Adrenal gland (tissue), 9 donors: ENCODE measurements at regions not wholly inside any gene's neighbourhood (a gene's known extent, or its start where the extent isn't known, plus 50 kb on each side); places are given as distances from the start of the nearest gene placed in this dataset.

Experiments used
- DNase-seq, 7 donors: peaks; one replicate each; pipeline ENCODE4 v3.0.0-alpha.2; 2019 to 2020
- H3K27ac ChIP-seq, 5 donors: fragments of 200-600 bp; sonication (generic) in 4 of 5; 1 replicate in 3 of 5; 2 replicates in 2 of 5; pipeline versions ENCODE4 v1.5.1 to v1.8.0; 2016 to 2020; ENCODE audit warnings: mild to moderate bottlenecking in 1 of 5
- H3K27me3 ChIP-seq: fragments of 200-600 bp; 2 replicates; pipeline ENCODE4 v1.8.0; 2021
- H3K36me3 ChIP-seq, 2 donors: fragments of 200-600 bp; replicated peaks in 1 of 2; 1 replicate in 1 of 2; 2 replicates in 1 of 2; pipeline versions ENCODE4 v1.5.1 to v1.8.0; 2018 to 2022
- H3K4me1 ChIP-seq, 2 donors: fragments of 200-600 bp; replicated peaks in 1 of 2; 1 replicate in 1 of 2; 2 replicates in 1 of 2; pipeline versions ENCODE4 v1.5.1 to v1.8.0; 2018 to 2021
- H3K4me3 ChIP-seq, 4 donors: fragments of 200-600 bp; sonication (generic) in 3 of 4; one replicate each; pipeline ENCODE4 v1.5.1; 2016 to 2018
- H3K9me3 ChIP-seq, 3 donors: fragments of 200-600 bp; sonication (generic) in 1 of 3; replicated peaks in 1 of 3; 1 replicate in 2 of 3; 2 replicates in 1 of 3; pipeline versions ENCODE4 v1.5.1 to v1.8.0; 2016 to 2021
- POLR2A ChIP-seq, 2 donors: fragments of 450-650 bp; IDR thresholded peaks; one replicate each; pipeline ENCODE4 v1.6.1; 2017; ENCODE audit warnings: antibody characterized with exemption in 2 of 2, mild to moderate bottlenecking in 2 of 2, moderate library complexity in 1 of 2
- WGBS, 4 donors: extraction: QIAGEN DNeasy Blood & Tissue Kit in 2 of 4; methylation state at CpG; one replicate each; pipeline versions ENCODE4 v1.1.5 to v1.1.7; 2013 to 2017; 5-methylcytosine and 5-hydroxymethylcytosine counted together
- intact Hi-C, 2 donors: fragments of 100-400 bp; cut with DNase I; formaldehyde crosslinking; loops; one replicate each; pipeline versions ENCODE4 v1.14.1 to v1.15.0; 2022 to 2023
- TF ChIP-seq, protein P1 (sequence below), 6 experiments: fragments of 450-650 bp in 4 of 6; fragments of 200-600 bp in 2 of 6; sonication (generic) in 1 of 6; IDR thresholded peaks; 1 replicate in 5 of 6; 2 replicates in 1 of 6; pipeline versions ENCODE4 v1.5.1 to v1.8.0; 2016 to 2021; ENCODE audit warnings: antibody characterized with exemption in 6 of 6, mild to moderate bottlenecking in 2 of 6, moderate library complexity in 1 of 6
- donor health status: healthy with polysubstance abuse.
- donor health status: Bipolar disorder and iron deficiency.
- donor health status: DM: yes; HTN: yes; CAD: no.
- donor health status: DM: no; HTN: no; CAD: no.
- donor health status: DM: no; HTN: no; CAD: no.

DNA sequence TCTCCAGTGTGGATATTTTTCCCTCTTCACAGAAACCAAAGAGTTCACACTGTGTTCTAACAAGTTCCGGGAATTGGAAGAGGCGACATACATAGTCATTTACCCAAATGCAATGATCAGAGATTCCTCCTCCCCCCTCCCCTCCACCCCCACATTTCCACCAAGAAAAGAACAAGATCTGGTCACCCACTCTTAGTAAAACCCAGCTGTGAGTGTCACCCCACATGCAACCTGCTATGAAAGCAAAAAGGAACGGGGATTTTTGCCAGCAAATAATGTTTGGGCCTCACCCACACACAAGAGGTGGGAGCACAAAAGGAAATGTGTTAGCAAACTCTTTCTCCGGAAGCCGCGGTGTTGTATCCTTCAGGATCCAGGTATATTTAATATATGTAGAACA is 745.0 kb upstream of the AUTS2 start:
- H3K36me3 ChIP-seq = no peaks in the 10 kb centered on the region
- H3K27me3 ChIP-seq = no peaks in the 10 kb centered on the region
- H3K9me3 ChIP-seq = no peaks in the 10 kb centered on the region
- WGBS, 4 donors = 85 to 91% (median 88%) methylated on average over 6 of the region's 6 CpGs
- no peaks in the 10 kb centered on the region for H3K4me1 ChIP-seq
- H3K4me3 ChIP-seq = no peak overlapping the region
- intact Hi-C loops = no loop called here
- no peak for DNase-seq
- H3K27ac ChIP-seq = no peak overlapping the region
- TF ChIP-seq, protein P1, sequence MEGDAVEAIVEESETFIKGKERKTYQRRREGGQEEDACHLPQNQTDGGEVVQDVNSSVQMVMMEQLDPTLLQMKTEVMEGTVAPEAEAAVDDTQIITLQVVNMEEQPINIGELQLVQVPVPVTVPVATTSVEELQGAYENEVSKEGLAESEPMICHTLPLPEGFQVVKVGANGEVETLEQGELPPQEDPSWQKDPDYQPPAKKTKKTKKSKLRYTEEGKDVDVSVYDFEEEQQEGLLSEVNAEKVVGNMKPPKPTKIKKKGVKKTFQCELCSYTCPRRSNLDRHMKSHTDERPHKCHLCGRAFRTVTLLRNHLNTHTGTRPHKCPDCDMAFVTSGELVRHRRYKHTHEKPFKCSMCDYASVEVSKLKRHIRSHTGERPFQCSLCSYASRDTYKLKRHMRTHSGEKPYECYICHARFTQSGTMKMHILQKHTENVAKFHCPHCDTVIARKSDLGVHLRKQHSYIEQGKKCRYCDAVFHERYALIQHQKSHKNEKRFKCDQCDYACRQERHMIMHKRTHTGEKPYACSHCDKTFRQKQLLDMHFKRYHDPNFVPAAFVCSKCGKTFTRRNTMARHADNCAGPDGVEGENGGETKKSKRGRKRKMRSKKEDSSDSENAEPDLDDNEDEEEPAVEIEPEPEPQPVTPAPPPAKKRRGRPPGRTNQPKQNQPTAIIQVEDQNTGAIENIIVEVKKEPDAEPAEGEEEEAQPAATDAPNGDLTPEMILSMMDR (IDR thresholded peaks at IDR 0.05) = no peak
- no peak for TF ChIP-seq POLR2A (IDR thresholded peaks at IDR 0.05)

DNA sequence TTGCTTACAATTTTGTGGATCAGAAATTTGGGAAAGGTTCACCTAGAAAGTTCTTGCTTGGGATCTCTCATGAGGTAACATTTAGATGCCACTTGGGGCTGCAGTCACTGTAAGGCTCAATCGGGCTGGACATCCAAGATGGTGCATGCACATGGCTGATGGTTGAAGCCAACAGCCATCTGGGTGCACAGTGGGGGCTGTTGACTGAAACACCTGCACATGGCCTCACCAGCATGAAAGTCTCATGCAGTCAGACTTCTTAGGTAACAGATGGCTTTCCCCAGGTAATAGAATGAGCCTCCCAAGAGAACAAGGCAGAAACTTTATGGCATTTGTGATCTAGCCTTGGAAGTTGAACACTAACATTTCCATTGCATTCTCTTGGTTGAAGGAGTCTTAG is 740.7 kb upstream of the AUTS2 start:
- H3K36me3 ChIP-seq = no peaks in the 10 kb centered on the region
- H3K27ac ChIP-seq = no peak overlapping the region
- WGBS, 4 donors = 67 to 88% (median 77%) methylated on average over 1 of the region's 1 CpG
- H3K27me3 ChIP-seq = no peaks in the 10 kb centered on the region
- no peaks in the 10 kb centered on the region for H3K4me1 ChIP-seq
- intact Hi-C loops = no loop called here
- no peak for TF ChIP-seq POLR2A (IDR thresholded peaks at IDR 0.05)
- TF ChIP-seq, protein P1 (IDR thresholded peaks at IDR 0.05) = no peak
- no peak overlapping the region for H3K4me3 ChIP-seq
- no peaks in the 10 kb centered on the region for H3K9me3 ChIP-seq
- no peak for DNase-seq

DNA sequence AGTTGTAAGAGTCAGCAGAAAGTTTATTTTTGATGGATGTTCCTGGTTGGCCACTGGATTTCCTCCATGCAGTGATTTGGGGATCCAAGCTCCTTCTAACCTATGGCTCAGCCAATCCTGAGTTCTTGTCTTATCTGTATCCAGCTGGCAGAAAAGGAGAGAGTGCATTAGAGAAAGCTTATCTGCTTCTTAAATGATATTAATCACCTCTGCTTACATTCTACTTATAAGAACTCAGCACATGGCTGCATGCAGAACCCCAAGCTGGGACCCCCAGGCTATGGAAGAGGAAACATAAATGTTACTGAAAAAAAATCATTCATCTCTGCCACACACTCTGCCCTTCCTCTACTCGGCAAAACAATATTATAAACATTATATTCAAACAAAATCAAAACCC is 739.8 kb upstream of the AUTS2 start:
- 38 to 59% (median 51%) methylated on average over 1 of the region's 1 CpG for WGBS, 4 donors
- Histone ChIP-seq H3K27ac (no peak overlapping the region), H3K27me3 (no peaks in the 10 kb centered on the region), H3K36me3 (no peaks in the 10 kb centered on the region), H3K4me1 (no peaks in the 10 kb centered on the region), H3K9me3 (no peaks in the 10 kb centered on the region), H3K4me3 (no peak overlapping the region)
- intact Hi-C loops = no loop called here
- DNase-seq = no peak
- TF ChIP-seq POLR2A (IDR thresholded peaks at IDR 0.05) = no peak
- TF ChIP-seq, protein P1 (IDR thresholded peaks at IDR 0.05) = no peak

DNA sequence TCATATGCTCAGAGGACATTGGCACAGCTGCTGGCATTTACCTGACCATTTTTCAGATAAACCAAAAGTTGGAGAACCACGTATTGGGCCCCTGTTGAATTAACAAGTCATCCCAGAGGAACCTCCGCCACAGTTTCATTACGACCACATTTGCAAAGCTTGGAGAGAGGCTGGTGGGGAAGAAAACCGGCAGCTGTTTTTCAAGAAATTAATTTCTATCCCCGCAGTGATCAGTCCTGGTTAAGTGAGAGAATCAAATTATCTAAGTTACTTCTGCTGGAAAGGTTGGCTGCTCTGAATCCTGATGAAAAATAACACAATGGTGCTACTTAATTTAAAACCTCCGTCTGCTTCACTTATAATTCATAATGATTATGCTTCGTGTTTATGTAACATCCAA is 737.1 kb upstream of the AUTS2 start:
- no peak overlapping the region for H3K4me3 ChIP-seq
- intact Hi-C loops = no loop called here
- no peak overlapping the region for H3K27ac ChIP-seq
- DNase-seq = no peak
- TF ChIP-seq, protein P1 (IDR thresholded peaks at IDR 0.05) = no peak
- TF ChIP-seq POLR2A (IDR thresholded peaks at IDR 0.05) = no peak
- no peaks in the 10 kb centered on the region for H3K27me3 ChIP-seq
- H3K4me1 ChIP-seq = no peaks in the 10 kb centered on the region
- WGBS, 4 donors = 74 to 81% (median 78%) methylated on average over 7 of the region's 7 CpGs
- H3K36me3 ChIP-seq = no peaks in the 10 kb centered on the region
- H3K9me3 ChIP-seq = no peaks in the 10 kb centered on the region
